ENCODE measurements at regions not wholly inside any gene's neighbourhood (a gene's known extent, or its start where the extent isn't known, plus 50 kb on each side); places are given as distances from the start of the nearest gene placed in this dataset.

- Mint-ChIP-seq H3K27ac (no peak overlapping the region; the same call in 1 of the 2 replicates), H3K9me3 (no peaks in the 10 kb centered on the region), H3K4me1 (ENCODE audit: low read depth) (peaks cover 38% of the 10 kb centered on the region), H3K36me3 (ENCODE audit: low read depth) (no peaks in the 10 kb centered on the region), H3K27me3 (ENCODE audit: insufficient read depth) (no peaks in the 10 kb centered on the region), H3K4me3 (no peak overlapping the region)
- TF ChIP-seq CTCF (IDR thresholded peaks at IDR 0.05), result no peak
- no peak for DNase-seq
Measured at GRCh38 chr7:84624927-84625326, 430.3 kb upstream of the SEMA3A start.

GRCh38 chr7:84624527-84624926 is 429.9 kb upstream of the SEMA3A start:
- no peaks in the 10 kb centered on the region for H3K27me3 Mint-ChIP-seq (ENCODE audit: insufficient read depth)
- no peak for TF ChIP-seq CTCF (IDR thresholded peaks at IDR 0.05)
- H3K9me3 Mint-ChIP-seq, result no peaks in the 10 kb centered on the region
- no peaks in the 10 kb centered on the region for H3K36me3 Mint-ChIP-seq (ENCODE audit: low read depth)
- no peak for DNase-seq
- H3K4me3 Mint-ChIP-seq, result no peak overlapping the region
- peaks cover 38% of the 10 kb centered on the region for H3K4me1 Mint-ChIP-seq (ENCODE audit: low read depth)
- H3K27ac Mint-ChIP-seq, result no peak overlapping the region; the same call in 1 of the 2 replicates

- Mint-ChIP-seq H3K9me3 (no peaks in the 10 kb centered on the region), H3K4me1 (ENCODE audit: low read depth) (peaks cover 28% of the 10 kb centered on the region), H3K36me3 (ENCODE audit: low read depth) (peaks cover 4% of the 10 kb centered on the region; the same call in 1 of the 2 replicates), H3K27me3 (ENCODE audit: insufficient read depth) (no peaks in the 10 kb centered on the region), H3K4me3 (no peak overlapping the region), H3K27ac (no peak overlapping the region)
- TF ChIP-seq CTCF (IDR thresholded peaks at IDR 0.05), result no peak
- DNase-seq, result no peak
Measured at GRCh38 chr7:84617265-84618030, 422.9 kb upstream of the SEMA3A start.

GRCh38 chr7:84614821-84615501 is 420.4 kb upstream of the SEMA3A start:
- Mint-ChIP-seq H3K4me1 (ENCODE audit: low read depth) (peaks cover 28% of the 10 kb centered on the region), H3K9me3 (no peaks in the 10 kb centered on the region), H3K27me3 (ENCODE audit: insufficient read depth) (no peaks in the 10 kb centered on the region), H3K36me3 (ENCODE audit: low read depth) (peaks cover 4% of the 10 kb centered on the region; the same call in 1 of the 2 replicates), H3K4me3 (no peak overlapping the region), H3K27ac (peak overlapping the region; percentile 3; the same call in 1 of the 2 replicates)
- TF ChIP-seq CTCF (IDR thresholded peaks at IDR 0.05), result peak; percentile 71
- peak; percentile 18 for DNase-seq

- no peaks in the 10 kb centered on the region for H3K27me3 Mint-ChIP-seq (ENCODE audit: insufficient read depth)
Measured at GRCh38 chr7:84612981-84613681, 418.5 kb upstream of the SEMA3A start.

More at GRCh38 chr7:84612981-84613681, 418.5 kb upstream of the SEMA3A start:
- Mint-ChIP-seq H3K27ac (no peak overlapping the region), H3K36me3 (ENCODE audit: low read depth) (peaks cover 4% of the 10 kb centered on the region; the same call in 1 of the 2 replicates), H3K4me3 (no peak overlapping the region), H3K4me1 (ENCODE audit: low read depth) (peaks cover 28% of the 10 kb centered on the region), H3K9me3 (no peaks in the 10 kb centered on the region)
- no peak for TF ChIP-seq CTCF (IDR thresholded peaks at IDR 0.05)
- no peak for DNase-seq

All from HFFc6 (cell line).